ENCODE measurements at regions not wholly inside any gene's neighbourhood (a gene's known extent, or its start where the extent isn't known, plus 50 kb on each side); places are given as distances from the start of the nearest gene placed in this dataset.

DNA sequence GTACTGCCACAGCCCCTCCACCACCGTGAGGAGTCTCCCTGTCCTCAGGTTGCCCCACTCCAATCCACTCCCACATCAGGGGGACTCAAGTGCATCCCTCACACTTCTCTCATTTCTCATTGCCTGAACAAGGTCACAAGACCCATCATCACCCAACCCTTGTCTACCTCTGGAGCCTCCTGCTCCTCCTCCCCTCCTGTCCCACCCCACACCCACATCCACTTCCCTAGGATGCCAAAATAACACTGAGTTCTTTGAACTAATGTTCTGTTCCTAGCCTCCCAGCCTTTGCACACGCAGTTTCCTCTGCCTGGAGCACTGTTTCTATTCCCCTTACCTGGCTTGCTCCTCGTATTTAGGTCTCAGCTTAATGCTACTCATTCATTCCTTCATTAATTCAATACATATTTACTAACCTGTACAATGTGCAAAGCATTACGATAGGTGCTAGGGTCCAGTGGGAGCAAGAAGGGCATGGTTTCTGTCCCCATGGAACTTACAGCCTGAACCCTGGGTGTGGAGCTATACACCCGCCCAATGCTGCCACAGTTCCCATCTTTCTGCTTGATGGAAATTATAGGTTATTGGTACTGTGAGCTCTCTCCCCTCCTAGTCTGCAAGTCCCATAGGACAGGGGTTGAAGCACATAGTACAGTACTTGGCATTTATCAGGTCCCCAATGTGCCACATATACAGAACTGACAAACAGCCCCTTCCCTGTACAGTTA is 96.1 kb upstream of the GRIK3 start:
- no peak for DNase-seq

DNA sequence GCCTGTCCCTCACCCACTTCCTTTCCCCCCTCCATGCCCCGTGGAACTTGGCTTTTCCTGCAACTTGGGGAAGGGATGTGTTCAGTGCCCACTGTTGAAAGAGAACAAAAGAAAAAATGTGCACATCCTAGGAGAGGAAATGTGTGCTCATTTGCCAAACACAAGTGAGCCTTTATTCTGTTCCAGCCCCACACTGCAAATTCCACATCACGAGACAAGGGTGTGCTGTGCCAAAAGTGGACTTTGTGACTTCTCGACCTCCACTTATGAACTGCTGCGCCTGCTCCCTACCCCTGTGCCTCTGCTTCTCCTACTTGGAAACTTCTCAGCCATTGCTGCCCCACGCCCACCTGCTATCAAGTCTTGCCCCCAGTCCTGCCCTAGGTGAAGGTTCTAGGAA is 97.0 kb upstream of the GRIK3 start:
- DNase-seq, result no peak

- no peak for DNase-seq
Measured at GRCh38 chr1:37133276-37134145, 99.2 kb upstream of the GRIK3 start.

- no peak for DNase-seq
Measured at GRCh38 chr1:37134599-37134998, 100.3 kb upstream of the GRIK3 start.

GRCh38 chr1:37135032-37135431 is 100.7 kb upstream of the GRIK3 start:
- DNase-seq, result no peak

- no peak for DNase-seq
Measured at GRCh38 chr1:37137014-37137413, 102.7 kb upstream of the GRIK3 start.

- DNase-seq, result no peak
Measured at GRCh38 chr1:37137601-37138000, 103.3 kb upstream of the GRIK3 start.

DNA sequence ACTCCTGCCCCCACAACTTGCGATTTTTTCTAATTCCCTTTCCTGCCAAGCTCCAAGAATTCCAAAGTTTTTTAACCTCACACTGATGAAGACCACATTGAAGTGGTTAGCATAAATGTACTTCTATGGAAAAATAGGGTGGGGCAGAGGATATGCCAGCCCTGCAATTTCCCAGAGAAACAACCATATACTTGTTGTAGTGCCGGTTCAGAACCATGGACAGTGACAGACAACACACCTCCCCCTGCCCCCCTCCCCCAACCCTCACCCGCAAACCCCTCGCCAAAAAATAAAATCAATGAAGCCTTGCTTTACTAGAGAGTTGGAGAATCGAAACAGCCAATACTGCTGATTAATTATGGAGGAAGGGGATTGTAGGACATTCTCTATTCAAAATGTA is 109.5 kb upstream of the GRIK3 start:
- no peak for DNase-seq

DNA sequence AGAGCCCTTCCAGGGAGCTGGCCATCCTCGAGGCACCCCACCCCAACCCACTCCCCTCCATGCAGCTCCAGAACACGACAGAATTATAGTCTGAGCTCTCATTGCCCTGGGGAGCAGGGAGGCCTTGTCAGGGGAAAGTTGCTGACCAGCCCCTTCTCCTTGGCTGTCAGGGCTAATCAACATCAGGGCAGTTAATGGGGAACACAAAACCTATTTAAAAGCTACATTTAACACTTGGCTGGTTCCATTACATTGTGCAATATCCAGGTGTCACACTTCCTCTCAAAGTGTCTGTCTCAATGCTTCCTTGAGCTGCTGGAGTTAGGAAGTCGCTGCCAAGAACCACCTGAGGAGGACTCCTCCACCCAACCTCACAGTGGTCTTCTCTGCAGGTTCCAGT is 111.8 kb upstream of the GRIK3 start:
- no peak for DNase-seq

DNA sequence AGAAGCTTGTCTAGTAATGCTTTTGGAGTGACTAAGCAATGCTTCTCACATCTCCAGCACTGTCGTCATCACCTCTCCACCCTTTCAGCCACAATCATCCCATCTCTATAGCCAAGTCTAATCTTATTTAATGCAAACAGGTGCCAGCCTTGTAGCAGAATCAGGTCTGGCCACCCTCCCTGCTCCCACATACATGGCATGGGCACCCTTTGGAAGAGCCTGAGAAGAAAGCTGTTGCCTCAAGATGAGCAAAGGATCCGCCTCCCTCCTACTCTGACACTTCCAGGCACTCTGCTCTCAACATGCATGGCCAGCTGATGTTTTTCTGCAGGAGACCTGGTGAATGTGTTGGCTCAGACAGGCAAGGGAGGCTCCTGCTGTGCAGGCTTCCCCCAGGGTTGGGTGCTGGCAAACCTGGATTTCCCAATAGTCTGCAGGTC is 113.1 kb upstream of the GRIK3 start:
- no peak for DNase-seq

- no peak for DNase-seq
Measured at GRCh38 chr1:37147906-37148305, 113.6 kb upstream of the GRIK3 start.

- no peak for DNase-seq
Measured at GRCh38 chr1:37148663-37149062, 114.3 kb upstream of the GRIK3 start.

GRCh38 chr1:37149296-37149695 is 115.0 kb upstream of the GRIK3 start:
- no peak for DNase-seq

- no peak for DNase-seq
Measured at GRCh38 chr1:37150986-37151385, 116.7 kb upstream of the GRIK3 start.

DNA sequence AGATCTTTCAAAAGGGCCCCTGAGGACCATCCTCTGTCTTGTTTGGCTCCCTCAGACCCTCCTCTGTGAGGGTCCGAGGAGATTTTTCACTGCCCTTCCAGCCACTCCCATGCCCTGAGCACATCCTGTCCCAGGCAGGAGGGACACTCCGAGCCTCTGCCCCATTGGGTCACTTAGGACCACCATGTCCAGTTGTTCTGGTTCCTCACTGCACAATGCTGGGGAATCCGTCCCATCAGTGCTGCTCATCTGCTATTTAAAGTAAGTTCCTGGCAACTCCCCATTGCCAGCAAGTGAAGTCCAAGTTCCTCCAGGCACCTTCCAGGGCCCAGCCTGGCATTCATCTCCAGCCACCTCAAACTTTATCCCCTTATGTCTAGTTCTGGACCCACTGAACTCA is 117.5 kb upstream of the GRIK3 start:
- DNase-seq, result no peak

DNA sequence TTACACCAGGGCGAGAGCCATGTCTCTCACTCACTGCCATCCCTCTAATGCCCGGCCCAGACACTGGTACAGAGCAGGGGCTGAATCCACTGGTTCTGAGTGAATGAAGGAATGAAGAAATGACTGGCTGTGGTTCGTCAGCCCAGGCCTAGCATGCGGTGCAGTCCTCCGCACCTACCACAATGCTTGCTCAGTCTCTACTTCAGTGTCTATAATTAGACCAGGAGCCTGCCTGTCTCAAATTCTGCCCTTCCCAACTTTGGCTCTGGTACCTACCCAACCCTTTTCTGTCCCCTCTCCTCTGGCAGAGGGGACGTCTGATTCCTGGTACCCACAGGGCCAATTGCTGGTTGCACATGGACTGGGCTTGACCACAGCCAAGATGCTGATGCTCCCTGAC is 118.2 kb upstream of the GRIK3 start:
- DNase-seq, result no peak

DNA sequence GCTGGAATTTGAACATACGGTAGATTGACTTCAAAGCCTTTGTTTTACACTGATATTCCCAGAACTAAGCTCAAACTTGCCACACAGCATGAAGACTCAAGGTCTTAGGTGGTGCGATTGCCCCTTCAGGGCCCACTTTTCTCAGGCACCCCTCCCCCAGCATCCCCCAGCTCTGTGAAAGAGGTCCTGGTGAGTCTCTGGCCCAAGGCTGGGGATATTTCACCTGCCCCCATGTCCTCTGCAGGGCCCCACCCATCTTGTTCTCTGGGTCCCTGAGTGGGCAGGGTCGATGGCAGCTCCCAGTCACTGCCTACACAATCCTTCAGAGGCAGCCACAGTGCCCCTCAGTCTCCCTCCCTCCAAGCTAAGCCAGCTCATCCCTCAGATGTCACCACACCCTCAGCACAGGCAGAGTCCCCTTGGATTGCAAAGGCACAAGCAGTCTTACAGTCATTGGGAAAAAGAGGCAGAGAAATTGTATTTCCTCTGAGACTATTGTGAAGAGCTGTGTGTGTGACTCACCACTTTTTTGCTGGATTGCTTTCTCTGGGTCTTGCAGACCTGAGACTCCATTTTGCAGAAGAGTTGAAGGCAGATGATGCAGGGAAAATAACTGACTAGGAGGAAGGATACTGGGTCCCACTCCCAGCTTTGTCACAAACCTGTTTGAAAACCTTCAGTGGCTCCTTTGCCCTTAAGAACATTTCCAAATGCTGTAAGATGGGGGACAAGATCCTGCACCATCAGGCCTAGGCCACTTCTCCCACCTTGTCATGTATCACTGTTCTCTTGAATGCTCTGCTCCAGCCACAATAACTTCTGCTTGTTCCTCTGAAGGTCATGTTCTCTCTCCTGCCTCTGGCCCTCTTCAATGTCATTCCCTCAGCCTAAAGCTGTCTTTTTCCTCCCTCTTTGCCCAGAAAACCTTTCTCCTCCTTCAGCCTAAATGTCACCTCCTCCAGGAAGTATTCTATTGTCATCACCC is 119.1 kb upstream of the GRIK3 start:
- DNase-seq, result no peak

- no peak for DNase-seq
Measured at GRCh38 chr1:37156646-37157045, 122.3 kb upstream of the GRIK3 start.

GRCh38 chr1:37157634-37158033 is 123.3 kb upstream of the GRIK3 start:
- DNase-seq, result no peak

GRCh38 chr1:37158113-37158749 is 123.9 kb upstream of the GRIK3 start:
- no peak for DNase-seq

DNA sequence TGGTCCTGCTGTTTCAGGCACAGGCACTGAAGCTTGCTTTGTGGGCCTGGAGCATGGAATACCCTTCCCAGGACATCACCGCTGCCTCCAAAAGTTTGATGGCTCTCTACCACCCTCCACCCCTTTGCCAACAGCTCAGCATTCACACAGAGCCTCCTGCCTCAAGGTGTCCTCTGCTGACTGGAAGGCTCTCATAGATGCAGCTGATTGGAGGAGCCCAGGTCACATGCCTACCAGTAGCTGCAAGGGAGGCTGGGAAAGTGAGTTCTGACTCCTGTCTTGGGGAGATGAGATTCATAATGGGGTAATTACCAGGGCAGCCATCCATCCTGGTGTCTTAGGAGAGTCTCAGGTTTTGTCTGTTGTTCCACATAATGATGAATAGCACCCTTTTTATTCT is 124.8 kb upstream of the GRIK3 start:
- DNase-seq, result no peak

DNA sequence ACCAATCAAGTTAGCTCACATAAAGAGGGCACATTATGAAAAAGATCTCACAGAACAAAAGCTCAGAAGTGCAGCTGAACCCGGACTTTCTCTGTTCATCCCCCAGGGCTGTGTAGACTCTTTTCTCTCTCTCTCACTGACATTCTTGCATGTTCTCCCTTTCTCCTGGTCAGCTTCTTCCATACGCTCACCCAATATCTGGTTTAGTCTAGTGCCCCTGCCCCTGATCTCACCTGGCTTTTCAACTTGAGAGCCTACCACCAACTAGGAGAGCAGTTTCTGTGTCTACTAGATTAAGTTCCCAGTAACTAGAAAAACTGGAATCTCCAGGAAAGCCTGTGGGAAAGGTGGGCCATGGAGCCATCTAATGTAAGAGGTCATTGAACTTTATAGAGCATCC is 126.9 kb upstream of the GRIK3 start:
- DNase-seq, result no peak

DNA sequence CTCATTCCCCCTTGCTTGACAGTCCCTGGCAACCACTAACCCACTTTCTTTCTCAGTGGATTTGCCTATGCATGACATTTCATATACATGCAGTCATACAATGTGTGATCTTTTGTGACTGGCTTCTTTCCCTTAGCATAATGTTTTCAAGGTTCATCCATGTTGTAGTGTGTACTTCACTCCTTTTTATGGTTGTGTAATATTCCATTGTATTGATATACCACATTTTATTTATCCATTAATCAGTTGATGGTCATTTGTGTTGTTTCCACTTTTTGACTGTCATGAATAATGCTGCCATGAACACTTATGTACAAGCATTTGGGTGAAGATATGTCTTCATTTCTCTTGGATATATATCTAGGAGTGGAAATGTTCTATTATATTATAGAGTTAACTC is 127.7 kb upstream of the GRIK3 start:
- no peak for DNase-seq
